ENCODE measurements at regions not wholly inside any gene's neighbourhood (a gene's known extent, or its start where the extent isn't known, plus 50 kb on each side); places are given as distances from the start of the nearest gene placed in this dataset.
A peak's percentile ranks its signal among the peaks of the same experiment; 100 is the strongest.

DNA sequence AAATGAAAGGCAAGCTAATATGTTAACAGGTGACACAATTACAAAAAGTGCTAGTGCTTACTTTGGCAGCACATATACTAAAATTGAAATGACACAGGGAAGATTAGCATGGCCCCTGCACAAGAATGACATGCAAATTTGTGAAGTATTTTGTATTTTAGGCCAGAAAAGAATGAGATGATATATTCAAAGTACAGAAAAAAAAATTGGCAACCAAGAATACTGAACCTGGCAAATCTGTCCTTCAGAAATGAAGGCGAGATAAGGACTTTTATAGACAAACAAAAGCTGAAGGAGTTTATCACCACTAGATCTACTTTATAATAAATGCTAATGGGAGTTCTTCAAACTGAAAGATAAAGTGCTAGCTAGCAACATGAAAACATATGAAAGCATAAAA lies 350.0 kb upstream of the POU3F1 start:
- DNase-seq (ENCODE audit: low read depth in 1 of 2, low spot score in 1 of 2): no peak
- TF ChIP-seq POLR2AphosphoS5 (IDR thresholded peaks at IDR 0.05; ENCODE audit: low read depth) (no peak), GABPA (IDR thresholded peaks at IDR 0.05; ENCODE audit: low read depth) (no peak), SPI1 (IDR thresholded peaks at IDR 0.05; ENCODE audit: borderline replicate concordance, low read depth) (no peak)
- TF ChIP-seq, protein P1, sequence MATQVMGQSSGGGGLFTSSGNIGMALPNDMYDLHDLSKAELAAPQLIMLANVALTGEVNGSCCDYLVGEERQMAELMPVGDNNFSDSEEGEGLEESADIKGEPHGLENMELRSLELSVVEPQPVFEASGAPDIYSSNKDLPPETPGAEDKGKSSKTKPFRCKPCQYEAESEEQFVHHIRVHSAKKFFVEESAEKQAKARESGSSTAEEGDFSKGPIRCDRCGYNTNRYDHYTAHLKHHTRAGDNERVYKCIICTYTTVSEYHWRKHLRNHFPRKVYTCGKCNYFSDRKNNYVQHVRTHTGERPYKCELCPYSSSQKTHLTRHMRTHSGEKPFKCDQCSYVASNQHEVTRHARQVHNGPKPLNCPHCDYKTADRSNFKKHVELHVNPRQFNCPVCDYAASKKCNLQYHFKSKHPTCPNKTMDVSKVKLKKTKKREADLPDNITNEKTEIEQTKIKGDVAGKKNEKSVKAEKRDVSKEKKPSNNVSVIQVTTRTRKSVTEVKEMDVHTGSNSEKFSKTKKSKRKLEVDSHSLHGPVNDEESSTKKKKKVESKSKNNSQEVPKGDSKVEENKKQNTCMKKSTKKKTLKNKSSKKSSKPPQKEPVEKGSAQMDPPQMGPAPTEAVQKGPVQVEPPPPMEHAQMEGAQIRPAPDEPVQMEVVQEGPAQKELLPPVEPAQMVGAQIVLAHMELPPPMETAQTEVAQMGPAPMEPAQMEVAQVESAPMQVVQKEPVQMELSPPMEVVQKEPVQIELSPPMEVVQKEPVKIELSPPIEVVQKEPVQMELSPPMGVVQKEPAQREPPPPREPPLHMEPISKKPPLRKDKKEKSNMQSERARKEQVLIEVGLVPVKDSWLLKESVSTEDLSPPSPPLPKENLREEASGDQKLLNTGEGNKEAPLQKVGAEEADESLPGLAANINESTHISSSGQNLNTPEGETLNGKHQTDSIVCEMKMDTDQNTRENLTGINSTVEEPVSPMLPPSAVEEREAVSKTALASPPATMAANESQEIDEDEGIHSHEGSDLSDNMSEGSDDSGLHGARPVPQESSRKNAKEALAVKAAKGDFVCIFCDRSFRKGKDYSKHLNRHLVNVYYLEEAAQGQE (IDR thresholded peaks at IDR 0.05; ENCODE audit: insufficient replicate concordance, low read depth): no peak
- TF ChIP-seq, protein P2, sequence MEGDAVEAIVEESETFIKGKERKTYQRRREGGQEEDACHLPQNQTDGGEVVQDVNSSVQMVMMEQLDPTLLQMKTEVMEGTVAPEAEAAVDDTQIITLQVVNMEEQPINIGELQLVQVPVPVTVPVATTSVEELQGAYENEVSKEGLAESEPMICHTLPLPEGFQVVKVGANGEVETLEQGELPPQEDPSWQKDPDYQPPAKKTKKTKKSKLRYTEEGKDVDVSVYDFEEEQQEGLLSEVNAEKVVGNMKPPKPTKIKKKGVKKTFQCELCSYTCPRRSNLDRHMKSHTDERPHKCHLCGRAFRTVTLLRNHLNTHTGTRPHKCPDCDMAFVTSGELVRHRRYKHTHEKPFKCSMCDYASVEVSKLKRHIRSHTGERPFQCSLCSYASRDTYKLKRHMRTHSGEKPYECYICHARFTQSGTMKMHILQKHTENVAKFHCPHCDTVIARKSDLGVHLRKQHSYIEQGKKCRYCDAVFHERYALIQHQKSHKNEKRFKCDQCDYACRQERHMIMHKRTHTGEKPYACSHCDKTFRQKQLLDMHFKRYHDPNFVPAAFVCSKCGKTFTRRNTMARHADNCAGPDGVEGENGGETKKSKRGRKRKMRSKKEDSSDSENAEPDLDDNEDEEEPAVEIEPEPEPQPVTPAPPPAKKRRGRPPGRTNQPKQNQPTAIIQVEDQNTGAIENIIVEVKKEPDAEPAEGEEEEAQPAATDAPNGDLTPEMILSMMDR (IDR thresholded peaks at IDR 0.05; ENCODE audit: insufficient read depth, low read length): no peak

DNA sequence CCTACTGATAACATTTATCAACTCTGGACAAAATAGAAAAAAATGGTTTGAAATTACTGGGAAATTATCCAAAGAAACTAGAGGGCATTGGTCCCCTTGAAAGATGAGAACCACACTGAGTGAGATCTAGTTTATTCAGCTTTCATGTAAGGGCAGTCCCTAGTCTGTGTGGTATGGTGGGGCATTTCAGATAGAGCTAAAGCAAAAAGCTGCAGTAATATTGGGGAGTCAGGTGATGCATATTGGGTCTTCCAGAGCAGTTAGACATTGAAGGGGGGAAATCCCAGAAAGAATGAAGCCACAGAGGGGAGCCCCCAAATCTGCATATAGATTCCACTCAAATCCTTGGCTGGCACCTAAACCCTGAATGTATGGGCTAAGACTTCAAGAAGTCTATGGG lies 347.7 kb upstream of the POU3F1 start:
- DNase-seq (ENCODE audit: low read depth in 1 of 2, low spot score in 1 of 2): no peak
- no peak overlapping the region for H3K27ac ChIP-seq (replicated peaks)
- H3K4me3 ChIP-seq (replicated peaks; ENCODE audit: insufficient read depth, low read length): no peak overlapping the region
- TF ChIP-seq SPI1 (IDR thresholded peaks at IDR 0.05; ENCODE audit: borderline replicate concordance, low read depth): no peak
- TF ChIP-seq POLR2AphosphoS5 (IDR thresholded peaks at IDR 0.05; ENCODE audit: low read depth): no peak
- TF ChIP-seq, protein P2 (IDR thresholded peaks at IDR 0.05; ENCODE audit: insufficient read depth, low read length): no peak
- TF ChIP-seq GABPA (IDR thresholded peaks at IDR 0.05; ENCODE audit: low read depth): no peak
- TF ChIP-seq, protein P1 (IDR thresholded peaks at IDR 0.05; ENCODE audit: insufficient replicate concordance, low read depth): no peak
- no peaks in the 10 kb centered on the region for H3K27me3 ChIP-seq (ENCODE audit: insufficient read depth, poor library complexity, severe bottlenecking)

More for the DNA sequence above, 350.0 kb upstream of the POU3F1 start:
- H3K27me3 ChIP-seq (ENCODE audit: insufficient read depth, poor library complexity, severe bottlenecking): no peaks in the 10 kb centered on the region
- no peak overlapping the region for H3K4me3 ChIP-seq (replicated peaks; ENCODE audit: insufficient read depth, low read length)
- no peak overlapping the region for H3K27ac ChIP-seq (replicated peaks)

DNA sequence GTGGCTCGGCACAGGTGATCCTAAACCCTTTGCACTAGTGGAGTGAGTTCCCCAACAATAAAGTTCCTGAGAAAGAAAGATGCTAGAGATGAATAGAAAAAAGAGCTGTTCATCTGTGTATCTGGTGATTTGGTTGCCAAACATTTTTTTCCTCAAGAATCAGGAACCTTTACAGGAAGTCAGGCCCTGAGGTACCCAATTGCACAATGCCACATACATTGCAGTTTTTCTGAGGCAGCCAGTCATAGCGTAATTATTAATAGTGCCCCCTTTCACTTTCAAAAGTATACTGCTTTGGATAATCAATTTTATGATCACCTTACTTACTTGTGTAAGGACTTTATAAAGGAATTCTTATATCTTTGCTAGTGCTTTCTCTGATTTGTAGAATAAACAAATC lies 346.3 kb upstream of the POU3F1 start:
- Histone ChIP-seq H3K4me3 (replicated peaks; ENCODE audit: insufficient read depth, low read length) (no peak overlapping the region), H3K27ac (replicated peaks) (no peak overlapping the region), H3K27me3 (ENCODE audit: insufficient read depth, poor library complexity, severe bottlenecking) (no peaks in the 10 kb centered on the region)
- peak; percentile 25; the same call in 1 of the 2 replicates for TF ChIP-seq SPI1 (IDR thresholded peaks at IDR 0.05; ENCODE audit: borderline replicate concordance, low read depth)
- no peak for TF ChIP-seq GABPA (IDR thresholded peaks at IDR 0.05; ENCODE audit: low read depth)
- DNase-seq (ENCODE audit: low read depth in 1 of 2, low spot score in 1 of 2): peak in 1 of 2 experiments; percentile 33

DNA sequence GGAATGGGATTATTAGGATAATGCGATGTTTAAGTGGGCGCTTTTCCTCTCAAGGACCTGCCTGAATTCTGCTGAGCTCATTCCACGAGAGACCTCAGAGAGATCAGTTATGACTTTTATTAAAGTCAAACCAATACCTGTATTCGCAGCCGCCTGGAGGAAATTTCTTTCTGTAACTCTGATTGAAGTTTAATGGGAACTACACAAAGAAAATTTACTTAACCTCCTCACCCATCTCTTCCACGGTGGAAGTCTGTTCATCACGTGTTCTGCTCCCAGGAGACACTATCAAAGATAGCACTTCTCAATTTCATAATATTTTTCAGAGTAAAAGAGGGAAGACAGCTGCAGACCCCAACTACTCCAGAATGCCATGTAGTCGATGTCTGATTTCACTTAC lies 334.7 kb upstream of the POU3F1 start:
- no peak for DNase-seq (ENCODE audit: low read depth in 1 of 2, low spot score in 1 of 2)
- no peak overlapping the region for H3K4me3 ChIP-seq (replicated peaks; ENCODE audit: insufficient read depth, low read length)
- TF ChIP-seq, protein P1 (IDR thresholded peaks at IDR 0.05; ENCODE audit: insufficient replicate concordance, low read depth): no peak
- no peaks in the 10 kb centered on the region for H3K27me3 ChIP-seq (ENCODE audit: insufficient read depth, poor library complexity, severe bottlenecking)
- no peak overlapping the region for H3K27ac ChIP-seq (replicated peaks)

Data from HL-60 (cell line).